HEK293 (cell line): ENCODE measurements at regions not wholly inside any gene's neighbourhood (a gene's known extent, or its start where the extent isn't known, plus 50 kb on each side); places are given as distances from the start of the nearest gene placed in this dataset.

Experiments used
- BCL11B ChIP-seq: fragments of 450-650 bp; formaldehyde crosslinking; IDR thresholded peaks from 2 replicates; pipeline ENCODE4 v1.5.1; 2016; ENCODE audit warnings: low read depth, missing biosample characterization, missing genetic modification characterization
- GLIS2 ChIP-seq: fragments of 450-650 bp; formaldehyde crosslinking; IDR thresholded peaks from 2 replicates; pipeline ENCODE4 v1.5.1; 2016; ENCODE audit warnings: missing biosample characterization, missing genetic modification characterization
- KLF1 ChIP-seq: fragments of 450-650 bp; formaldehyde crosslinking; IDR thresholded peaks from 2 replicates; pipeline ENCODE4 v1.5.1; 2016; ENCODE audit warnings: missing biosample characterization, missing genetic modification characterization
- KLF8 ChIP-seq: fragments of 450-650 bp; formaldehyde crosslinking; IDR thresholded peaks from 2 replicates; pipeline ENCODE4 v1.5.1; 2016; ENCODE audit warnings: missing biosample characterization, missing genetic modification characterization
- PRDM1 ChIP-seq: fragments of 450-650 bp; formaldehyde crosslinking; IDR thresholded peaks from 2 replicates; pipeline ENCODE4; 2016; ENCODE audit warnings: missing biosample characterization, missing genetic modification characterization
- SP3 ChIP-seq: fragments of 450-650 bp; formaldehyde crosslinking; IDR thresholded peaks from 2 replicates; pipeline ENCODE4 v1.5.1; 2016; ENCODE audit warnings: missing biosample characterization, missing genetic modification characterization
- ZFP3 ChIP-seq: fragments of 450-650 bp; formaldehyde crosslinking; IDR thresholded peaks from 2 replicates; pipeline ENCODE4 v1.5.1; 2016; ENCODE audit warnings: low read depth, missing biosample characterization, missing genetic modification characterization
- ZNF155 ChIP-seq: fragments of 450-650 bp; formaldehyde crosslinking; IDR thresholded peaks from 2 replicates; pipeline ENCODE4 v1.5.1; 2016; ENCODE audit warnings: missing biosample characterization, missing genetic modification characterization
- ZNF239 ChIP-seq: fragments of 450-650 bp; formaldehyde crosslinking; IDR thresholded peaks from 2 replicates; pipeline ENCODE4 v1.5.1; 2016; ENCODE audit warnings: missing biosample characterization, missing genetic modification characterization
- ZNF24 ChIP-seq: fragments of 450-650 bp; formaldehyde crosslinking; IDR thresholded peaks from 2 replicates; pipeline ENCODE4 v1.5.1; 2016; ENCODE audit warnings: missing biosample characterization, missing genetic modification characterization
- ZNF292 ChIP-seq: fragments of 450-650 bp; formaldehyde crosslinking; IDR thresholded peaks from 2 replicates; pipeline ENCODE4 v1.5.1; 2016; ENCODE audit warnings: low read depth, missing biosample characterization, missing genetic modification characterization, borderline replicate concordance
- ZNF324 ChIP-seq: fragments of 450-650 bp; formaldehyde crosslinking; IDR thresholded peaks from 2 replicates; pipeline ENCODE4 v1.5.1; 2016; ENCODE audit warnings: missing biosample characterization, missing genetic modification characterization
- ZNF423 ChIP-seq: fragments of 450-650 bp; formaldehyde crosslinking; IDR thresholded peaks from 2 replicates; pipeline ENCODE4 v1.5.1; 2016; ENCODE audit warnings: missing biosample characterization, missing genetic modification characterization
- ZNF600 ChIP-seq: fragments of 450-650 bp; formaldehyde crosslinking; IDR thresholded peaks from 2 replicates; pipeline ENCODE4 v1.5.1; 2016; ENCODE audit warnings: missing biosample characterization, missing genetic modification characterization
- ZNF623 ChIP-seq: fragments of 450-650 bp; formaldehyde crosslinking; IDR thresholded peaks from 2 replicates; pipeline ENCODE4 v1.5.1; 2016; ENCODE audit warnings: missing biosample characterization, missing genetic modification characterization
- ZNF629 ChIP-seq: fragments of 450-650 bp; formaldehyde crosslinking; IDR thresholded peaks from 2 replicates; pipeline ENCODE4 v1.5.1; 2017; ENCODE audit warnings: missing biosample characterization, missing genetic modification characterization
- ZNF654 ChIP-seq: fragments of 450-650 bp; formaldehyde crosslinking; IDR thresholded peaks from 2 replicates; pipeline ENCODE4 v1.5.1; 2016; ENCODE audit warnings: low read depth, missing biosample characterization, missing genetic modification characterization
- ZNF660 ChIP-seq: fragments of 450-650 bp; IDR thresholded peaks from 2 replicates; pipeline ENCODE4 v1.5.1; 2018; ENCODE audit warnings: missing biosample characterization, mild to moderate bottlenecking, missing genetic modification characterization
- TF ChIP-seq, protein P1 (sequence below): fragments of 450-650 bp; formaldehyde crosslinking; IDR thresholded peaks from 2 replicates; pipeline ENCODE4 v1.5.1; 2016; ENCODE audit warnings: missing biosample characterization, missing genetic modification characterization
- TF ChIP-seq, protein P2 (sequence below): fragments of 450-650 bp; formaldehyde crosslinking; IDR thresholded peaks from 2 replicates; pipeline ENCODE4 v1.5.1; 2016; ENCODE audit warnings: missing biosample characterization, missing genetic modification characterization
- TF ChIP-seq, protein P3 (sequence below): fragments of 450-650 bp; formaldehyde crosslinking; IDR thresholded peaks from 2 replicates; pipeline ENCODE4 v1.5.1; 2016; ENCODE audit warnings: missing biosample characterization, missing genetic modification characterization
- TF ChIP-seq, protein P4 (sequence below): fragments of 450-650 bp; formaldehyde crosslinking; IDR thresholded peaks from 2 replicates; pipeline ENCODE4 v1.5.1; 2016; ENCODE audit warnings: missing biosample characterization, missing genetic modification characterization
- TF ChIP-seq, protein P5 (sequence below): fragments of 450-650 bp; formaldehyde crosslinking; IDR thresholded peaks from 2 replicates; pipeline ENCODE4 v1.5.1; 2016; ENCODE audit warnings: missing biosample characterization, missing genetic modification characterization
- TF ChIP-seq, protein P6 (sequence below): fragments of 450-650 bp; formaldehyde crosslinking; optimal IDR thresholded peaks from 2 replicates; pipeline ENCODE3; 2016; ENCODE audit warnings: missing biosample characterization, mild to moderate bottlenecking, missing genetic modification characterization
- TF ChIP-seq, protein P7 (sequence below): fragments of 450-650 bp; formaldehyde crosslinking; conservative IDR thresholded peaks from 2 replicates; pipeline ENCODE4 v1.5.1; 2016; ENCODE audit warnings: low read depth, missing biosample characterization, missing genetic modification characterization
- TF ChIP-seq, protein P8 (sequence below): fragments of 450-650 bp; formaldehyde crosslinking; IDR thresholded peaks from 2 replicates; pipeline ENCODE4 v1.5.1; 2016; ENCODE audit warnings: missing biosample characterization, missing genetic modification characterization

DNA sequence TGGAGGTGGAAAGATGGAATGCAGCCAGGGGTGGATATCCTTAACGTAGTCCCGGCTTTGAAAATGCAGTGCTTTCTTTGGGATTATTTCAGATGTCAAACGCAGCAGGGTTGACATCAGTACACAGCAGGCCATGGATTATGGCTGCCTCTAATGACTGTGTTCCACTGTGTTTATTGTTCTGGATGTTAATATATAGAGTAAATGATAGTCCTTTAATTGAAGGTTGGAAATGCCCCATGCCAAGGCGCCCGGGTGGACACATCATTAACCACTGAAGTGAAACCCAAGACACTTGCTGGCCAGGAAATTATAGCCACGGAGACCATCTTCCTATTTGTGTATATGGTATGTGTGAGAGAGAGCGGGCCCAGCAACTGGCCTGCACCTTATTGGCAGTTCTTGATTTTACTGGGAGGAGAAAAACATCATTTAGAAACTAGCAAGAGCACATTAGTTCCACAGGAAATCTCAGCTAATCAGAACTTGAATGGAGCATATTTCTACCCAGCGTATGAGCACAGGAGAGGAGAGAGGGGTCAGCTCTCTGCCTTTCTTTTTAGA, 254.9 kb upstream of the RASGRP1 start (continued):
- TF ChIP-seq, protein P1, sequence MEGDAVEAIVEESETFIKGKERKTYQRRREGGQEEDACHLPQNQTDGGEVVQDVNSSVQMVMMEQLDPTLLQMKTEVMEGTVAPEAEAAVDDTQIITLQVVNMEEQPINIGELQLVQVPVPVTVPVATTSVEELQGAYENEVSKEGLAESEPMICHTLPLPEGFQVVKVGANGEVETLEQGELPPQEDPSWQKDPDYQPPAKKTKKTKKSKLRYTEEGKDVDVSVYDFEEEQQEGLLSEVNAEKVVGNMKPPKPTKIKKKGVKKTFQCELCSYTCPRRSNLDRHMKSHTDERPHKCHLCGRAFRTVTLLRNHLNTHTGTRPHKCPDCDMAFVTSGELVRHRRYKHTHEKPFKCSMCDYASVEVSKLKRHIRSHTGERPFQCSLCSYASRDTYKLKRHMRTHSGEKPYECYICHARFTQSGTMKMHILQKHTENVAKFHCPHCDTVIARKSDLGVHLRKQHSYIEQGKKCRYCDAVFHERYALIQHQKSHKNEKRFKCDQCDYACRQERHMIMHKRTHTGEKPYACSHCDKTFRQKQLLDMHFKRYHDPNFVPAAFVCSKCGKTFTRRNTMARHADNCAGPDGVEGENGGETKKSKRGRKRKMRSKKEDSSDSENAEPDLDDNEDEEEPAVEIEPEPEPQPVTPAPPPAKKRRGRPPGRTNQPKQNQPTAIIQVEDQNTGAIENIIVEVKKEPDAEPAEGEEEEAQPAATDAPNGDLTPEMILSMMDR (tag by site-specific recombination), result no peak
- TF ChIP-seq, protein P2, sequence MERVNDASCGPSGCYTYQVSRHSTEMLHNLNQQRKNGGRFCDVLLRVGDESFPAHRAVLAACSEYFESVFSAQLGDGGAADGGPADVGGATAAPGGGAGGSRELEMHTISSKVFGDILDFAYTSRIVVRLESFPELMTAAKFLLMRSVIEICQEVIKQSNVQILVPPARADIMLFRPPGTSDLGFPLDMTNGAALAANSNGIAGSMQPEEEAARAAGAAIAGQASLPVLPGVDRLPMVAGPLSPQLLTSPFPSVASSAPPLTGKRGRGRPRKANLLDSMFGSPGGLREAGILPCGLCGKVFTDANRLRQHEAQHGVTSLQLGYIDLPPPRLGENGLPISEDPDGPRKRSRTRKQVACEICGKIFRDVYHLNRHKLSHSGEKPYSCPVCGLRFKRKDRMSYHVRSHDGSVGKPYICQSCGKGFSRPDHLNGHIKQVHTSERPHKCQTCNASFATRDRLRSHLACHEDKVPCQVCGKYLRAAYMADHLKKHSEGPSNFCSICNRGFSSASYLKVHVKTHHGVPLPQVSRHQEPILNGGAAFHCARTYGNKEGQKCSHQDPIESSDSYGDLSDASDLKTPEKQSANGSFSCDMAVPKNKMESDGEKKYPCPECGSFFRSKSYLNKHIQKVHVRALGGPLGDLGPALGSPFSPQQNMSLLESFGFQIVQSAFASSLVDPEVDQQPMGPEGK (tag by site-specific recombination), result no peak
- TF ChIP-seq ZNF155 (tag by site-specific recombination) (no peak), KLF1 (tag by site-specific recombination) (no peak), ZNF660 (tag by site-specific recombination) (no peak), ZFP3 (tag by site-specific recombination) (no peak; the same call in 1 of the 2 replicates), ZNF629 (tag by site-specific recombination) (no peak), ZNF654 (no peak), KLF8 (tag by site-specific recombination) (no peak), ZNF239 (tag by site-specific recombination) (no peak), SP3 (tag by site-specific recombination) (no peak), BCL11B (tag by site-specific recombination) (no peak), ZNF600 (tag by site-specific recombination) (no peak), ZNF324 (no peak), GLIS2 (tag by site-specific recombination) (no peak), ZNF24 (no peak), ZNF423 (tag by site-specific recombination) (peak; percentile 61; the same call in 1 of the 2 replicates), ZNF623 (tag by site-specific recombination) (no peak), PRDM1 (tag by site-specific recombination) (no peak), ZNF292 (tag by site-specific recombination) (no peak)
- TF ChIP-seq, protein P3, sequence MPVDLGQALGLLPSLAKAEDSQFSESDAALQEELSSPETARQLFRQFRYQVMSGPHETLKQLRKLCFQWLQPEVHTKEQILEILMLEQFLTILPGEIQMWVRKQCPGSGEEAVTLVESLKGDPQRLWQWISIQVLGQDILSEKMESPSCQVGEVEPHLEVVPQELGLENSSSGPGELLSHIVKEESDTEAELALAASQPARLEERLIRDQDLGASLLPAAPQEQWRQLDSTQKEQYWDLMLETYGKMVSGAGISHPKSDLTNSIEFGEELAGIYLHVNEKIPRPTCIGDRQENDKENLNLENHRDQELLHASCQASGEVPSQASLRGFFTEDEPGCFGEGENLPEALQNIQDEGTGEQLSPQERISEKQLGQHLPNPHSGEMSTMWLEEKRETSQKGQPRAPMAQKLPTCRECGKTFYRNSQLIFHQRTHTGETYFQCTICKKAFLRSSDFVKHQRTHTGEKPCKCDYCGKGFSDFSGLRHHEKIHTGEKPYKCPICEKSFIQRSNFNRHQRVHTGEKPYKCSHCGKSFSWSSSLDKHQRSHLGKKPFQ (tag by site-specific recombination), result no peak
- TF ChIP-seq, protein P4, sequence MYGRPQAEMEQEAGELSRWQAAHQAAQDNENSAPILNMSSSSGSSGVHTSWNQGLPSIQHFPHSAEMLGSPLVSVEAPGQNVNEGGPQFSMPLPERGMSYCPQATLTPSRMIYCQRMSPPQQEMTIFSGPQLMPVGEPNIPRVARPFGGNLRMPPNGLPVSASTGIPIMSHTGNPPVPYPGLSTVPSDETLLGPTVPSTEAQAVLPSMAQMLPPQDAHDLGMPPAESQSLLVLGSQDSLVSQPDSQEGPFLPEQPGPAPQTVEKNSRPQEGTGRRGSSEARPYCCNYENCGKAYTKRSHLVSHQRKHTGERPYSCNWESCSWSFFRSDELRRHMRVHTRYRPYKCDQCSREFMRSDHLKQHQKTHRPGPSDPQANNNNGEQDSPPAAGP (tag by site-specific recombination), result no peak
- TF ChIP-seq, protein P5, sequence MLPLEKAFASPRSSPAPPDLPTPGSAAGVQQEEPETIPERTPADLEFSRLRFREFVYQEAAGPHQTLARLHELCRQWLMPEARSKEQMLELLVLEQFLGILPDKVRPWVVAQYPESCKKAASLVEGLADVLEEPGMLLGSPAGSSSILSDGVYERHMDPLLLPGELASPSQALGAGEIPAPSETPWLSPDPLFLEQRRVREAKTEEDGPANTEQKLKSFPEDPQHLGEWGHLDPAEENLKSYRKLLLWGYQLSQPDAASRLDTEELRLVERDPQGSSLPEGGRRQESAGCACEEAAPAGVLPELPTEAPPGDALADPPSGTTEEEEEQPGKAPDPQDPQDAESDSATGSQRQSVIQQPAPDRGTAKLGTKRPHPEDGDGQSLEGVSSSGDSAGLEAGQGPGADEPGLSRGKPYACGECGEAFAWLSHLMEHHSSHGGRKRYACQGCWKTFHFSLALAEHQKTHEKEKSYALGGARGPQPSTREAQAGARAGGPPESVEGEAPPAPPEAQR (tag by site-specific recombination), result no peak
- TF ChIP-seq, protein P6, sequence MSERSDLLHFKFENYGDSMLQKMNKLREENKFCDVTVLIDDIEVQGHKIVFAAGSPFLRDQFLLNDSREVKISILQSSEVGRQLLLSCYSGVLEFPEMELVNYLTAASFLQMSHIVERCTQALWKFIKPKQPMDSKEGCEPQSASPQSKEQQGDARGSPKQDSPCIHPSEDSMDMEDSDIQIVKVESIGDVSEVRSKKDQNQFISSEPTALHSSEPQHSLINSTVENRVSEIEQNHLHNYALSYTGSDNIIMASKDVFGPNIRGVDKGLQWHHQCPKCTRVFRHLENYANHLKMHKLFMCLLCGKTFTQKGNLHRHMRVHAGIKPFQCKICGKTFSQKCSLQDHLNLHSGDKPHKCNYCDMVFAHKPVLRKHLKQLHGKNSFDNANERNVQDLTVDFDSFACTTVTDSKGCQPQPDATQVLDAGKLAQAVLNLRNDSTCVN (tag by site-specific recombination), result no peak
- TF ChIP-seq, protein P7, sequence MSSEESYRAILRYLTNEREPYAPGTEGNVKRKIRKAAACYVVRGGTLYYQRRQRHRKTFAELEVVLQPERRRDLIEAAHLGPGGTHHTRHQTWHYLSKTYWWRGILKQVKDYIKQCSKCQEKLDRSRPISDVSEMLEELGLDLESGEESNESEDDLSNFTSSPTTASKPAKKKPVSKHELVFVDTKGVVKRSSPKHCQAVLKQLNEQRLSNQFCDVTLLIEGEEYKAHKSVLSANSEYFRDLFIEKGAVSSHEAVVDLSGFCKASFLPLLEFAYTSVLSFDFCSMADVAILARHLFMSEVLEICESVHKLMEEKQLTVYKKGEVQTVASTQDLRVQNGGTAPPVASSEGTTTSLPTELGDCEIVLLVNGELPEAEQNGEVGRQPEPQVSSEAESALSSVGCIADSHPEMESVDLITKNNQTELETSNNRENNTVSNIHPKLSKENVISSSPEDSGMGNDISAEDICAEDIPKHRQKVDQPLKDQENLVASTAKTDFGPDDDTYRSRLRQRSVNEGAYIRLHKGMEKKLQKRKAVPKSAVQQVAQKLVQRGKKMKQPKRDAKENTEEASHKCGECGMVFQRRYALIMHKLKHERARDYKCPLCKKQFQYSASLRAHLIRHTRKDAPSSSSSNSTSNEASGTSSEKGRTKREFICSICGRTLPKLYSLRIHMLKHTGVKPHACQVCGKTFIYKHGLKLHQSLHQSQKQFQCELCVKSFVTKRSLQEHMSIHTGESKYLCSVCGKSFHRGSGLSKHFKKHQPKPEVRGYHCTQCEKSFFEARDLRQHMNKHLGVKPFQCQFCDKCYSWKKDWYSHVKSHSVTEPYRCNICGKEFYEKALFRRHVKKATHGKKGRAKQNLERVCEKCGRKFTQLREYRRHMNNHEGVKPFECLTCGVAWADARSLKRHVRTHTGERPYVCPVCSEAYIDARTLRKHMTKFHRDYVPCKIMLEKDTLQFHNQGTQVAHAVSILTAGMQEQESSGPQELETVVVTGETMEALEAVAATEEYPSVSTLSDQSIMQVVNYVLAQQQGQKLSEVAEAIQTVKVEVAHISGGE, result no peak
- TF ChIP-seq, protein P8, sequence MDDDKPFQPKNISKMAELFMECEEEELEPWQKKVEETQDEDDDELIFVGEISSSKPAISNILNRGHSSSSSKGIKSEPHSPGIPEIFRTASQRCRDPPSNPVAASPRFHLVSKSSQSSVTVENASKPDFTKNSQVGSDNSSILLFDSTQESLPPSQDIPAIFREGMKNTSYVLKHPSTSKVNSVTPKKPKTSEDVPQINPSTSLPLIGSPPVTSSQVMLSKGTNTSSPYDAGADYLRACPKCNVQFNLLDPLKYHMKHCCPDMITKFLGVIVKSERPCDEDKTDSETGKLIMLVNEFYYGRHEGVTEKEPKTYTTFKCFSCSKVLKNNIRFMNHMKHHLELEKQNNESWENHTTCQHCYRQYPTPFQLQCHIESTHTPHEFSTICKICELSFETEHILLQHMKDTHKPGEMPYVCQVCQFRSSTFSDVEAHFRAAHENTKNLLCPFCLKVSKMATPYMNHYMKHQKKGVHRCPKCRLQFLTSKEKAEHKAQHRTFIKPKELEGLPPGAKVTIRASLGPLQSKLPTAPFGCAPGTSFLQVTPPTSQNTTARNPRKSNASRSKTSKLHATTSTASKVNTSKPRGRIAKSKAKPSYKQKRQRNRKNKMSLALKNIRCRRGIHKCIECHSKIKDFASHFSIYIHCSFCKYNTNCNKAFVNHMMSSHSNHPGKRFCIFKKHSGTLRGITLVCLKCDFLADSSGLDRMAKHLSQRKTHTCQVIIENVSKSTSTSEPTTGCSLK, result no peak
